ENCODE measurements at regions not wholly inside any gene's neighbourhood (a gene's known extent, or its start where the extent isn't known, plus 50 kb on each side); places are given as distances from the start of the nearest gene placed in this dataset.

- Histone ChIP-seq H3K4me2 (ENCODE audit: insufficient read depth, low read length, poor library complexity, severe bottlenecking) (no peak overlapping the region), H3K18ac (ENCODE audit: low read length) (no peak overlapping the region), H3K14ac (ENCODE audit: low read length) (no peak overlapping the region), H2AFZ (ENCODE audit: low read length) (no peak overlapping the region), H2BK12ac (ENCODE audit: low read length) (no peak overlapping the region), H3K36me3 (replicated peaks in 1 of 2; ENCODE audit: control insufficient read depth in 2 of 2, insufficient read depth in 2 of 2, low read length in 2 of 2) (no peaks in the 10 kb centered on the region), H3K4me3 (ENCODE audit: low read length in 2 of 2) (no peak overlapping the region), H3K23ac (ENCODE audit: low read depth, low read length, poor library complexity) (no peak overlapping the region), H2AK5ac (ENCODE audit: low read depth, low read length) (no peak overlapping the region), H2BK5ac (ENCODE audit: low read length) (no peak overlapping the region), H3K4me1 (ENCODE audit: control insufficient read depth in 2 of 2, insufficient read depth in 1 of 2, low read depth in 1 of 2, low read length in 2 of 2) (peaks cover 0 to 8% of the 10 kb centered on the region in 2 donors), H2BK120ac (ENCODE audit: low read depth, low read length) (no peak overlapping the region), H2BK15ac (ENCODE audit: low read length) (no peak overlapping the region), H3K9me3 (replicated peaks in 1 of 2; ENCODE audit: control insufficient read depth in 2 of 2, insufficient read depth in 1 of 2, low read depth in 1 of 2, low read length in 2 of 2) (no peaks in the 10 kb centered on the region), H3K27me3 (ENCODE audit: control insufficient read depth in 3 of 3, insufficient read depth in 3 of 3, low read depth in 1 of 3, low read length in 3 of 3) (peaks cover 0 to 8% (median 5%) of the 10 kb centered on the region in 3 experiments), H3K79me1 (ENCODE audit: low read depth, low read length) (no peaks in the 10 kb centered on the region), H3K27ac (replicated peaks; ENCODE audit: low read length) (no peak overlapping the region), H3K9ac (ENCODE audit: low read depth, low read length, poor library complexity) (no peak overlapping the region), H4K8ac (ENCODE audit: low read depth, low read length) (no peak overlapping the region), H3K4ac (ENCODE audit: low read length) (no peak overlapping the region), H4K91ac (ENCODE audit: low read depth, low read length, poor library complexity) (no peak overlapping the region)
- WGBS, 2 donors (ENCODE audit: extremely low coverage in 2 of 2, insufficient read length in 2 of 2, insufficient replicate concordance in 1 of 2): no CpG with 5 or more reads among the region's 8 CpGs
- DNase-seq (ENCODE audit: low spot score): no peak
Measured at GRCh38 chr6:40755749-40756452, 168.7 kb upstream of the LRFN2 start.

DNA sequence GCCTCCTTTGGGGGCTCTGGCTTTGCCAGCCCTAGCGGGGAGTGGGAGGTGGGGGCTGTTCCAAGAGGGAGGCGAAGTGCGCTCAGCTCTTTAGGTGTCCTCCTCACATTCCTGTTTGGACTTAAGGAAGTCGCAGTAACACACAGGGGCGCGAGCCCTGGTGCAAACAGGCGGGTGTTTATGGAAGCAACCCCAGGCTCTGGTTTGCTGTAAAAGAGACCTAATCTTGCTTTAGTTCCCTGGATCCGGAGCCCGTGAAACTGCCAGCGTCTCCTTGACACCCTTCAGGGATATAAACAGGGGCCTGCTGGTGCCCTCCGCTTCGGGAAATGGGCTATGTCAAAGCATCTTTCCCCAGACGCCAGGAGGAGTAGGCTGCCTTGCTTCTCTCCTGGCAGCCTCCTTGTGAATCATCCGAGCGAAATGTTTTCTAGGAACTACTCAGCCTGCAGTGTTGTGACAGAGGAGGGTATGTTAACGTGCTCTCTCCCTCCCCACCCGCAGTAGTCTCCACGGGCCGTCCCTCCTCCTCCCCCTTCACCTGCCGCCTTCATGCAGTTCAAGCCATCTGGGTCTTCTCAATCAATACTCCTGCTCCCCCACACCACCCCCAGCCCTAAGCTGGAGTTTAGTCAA lies 168.0 kb upstream of the LRFN2 start:
- H3K14ac ChIP-seq (ENCODE audit: low read length): no peak overlapping the region
- H2BK5ac ChIP-seq (ENCODE audit: low read length): no peak overlapping the region
- H3K9me3 ChIP-seq (replicated peaks in 1 of 2; ENCODE audit: control insufficient read depth in 2 of 2, insufficient read depth in 1 of 2, low read depth in 1 of 2, low read length in 2 of 2): no peaks in the 10 kb centered on the region
- no CpG with 5 or more reads among the region's 20 CpGs for WGBS, 2 donors (ENCODE audit: extremely low coverage in 2 of 2, insufficient read length in 2 of 2, insufficient replicate concordance in 1 of 2)
- peaks cover 0 to 8% of the 10 kb centered on the region in 2 donors for H3K4me1 ChIP-seq (ENCODE audit: control insufficient read depth in 2 of 2, insufficient read depth in 1 of 2, low read depth in 1 of 2, low read length in 2 of 2)
- DNase-seq (ENCODE audit: low spot score): no peak
- no peak overlapping the region for H2BK120ac ChIP-seq (ENCODE audit: low read depth, low read length)
- H3K18ac ChIP-seq (ENCODE audit: low read length): no peak overlapping the region
- no peak overlapping the region for H2BK15ac ChIP-seq (ENCODE audit: low read length)
- no peak overlapping the region for H4K8ac ChIP-seq (ENCODE audit: low read depth, low read length)
- H3K27ac ChIP-seq (replicated peaks; ENCODE audit: low read length): no peak overlapping the region
- H2BK12ac ChIP-seq (ENCODE audit: low read length): no peak overlapping the region
- no peak overlapping the region for H2AK5ac ChIP-seq (ENCODE audit: low read depth, low read length)
- no peaks in the 10 kb centered on the region for H3K36me3 ChIP-seq (replicated peaks in 1 of 2; ENCODE audit: control insufficient read depth in 2 of 2, insufficient read depth in 2 of 2, low read length in 2 of 2)
- H3K4ac ChIP-seq (ENCODE audit: low read length): no peak overlapping the region
- H4K91ac ChIP-seq (ENCODE audit: low read depth, low read length, poor library complexity): no peak overlapping the region
- H2AFZ ChIP-seq (ENCODE audit: low read length): no peak overlapping the region
- no peak overlapping the region for H3K4me2 ChIP-seq (ENCODE audit: insufficient read depth, low read length, poor library complexity, severe bottlenecking)
- H3K27me3 ChIP-seq (ENCODE audit: control insufficient read depth in 3 of 3, insufficient read depth in 3 of 3, low read depth in 1 of 3, low read length in 3 of 3): peaks cover 0 to 8% (median 5%) of the 10 kb centered on the region in 3 experiments
- H3K9ac ChIP-seq (ENCODE audit: low read depth, low read length, poor library complexity): no peak overlapping the region
- no peak overlapping the region for H3K4me3 ChIP-seq (ENCODE audit: low read length in 2 of 2)
- H3K79me1 ChIP-seq (ENCODE audit: low read depth, low read length): no peaks in the 10 kb centered on the region
- H3K23ac ChIP-seq (ENCODE audit: low read depth, low read length, poor library complexity): no peak overlapping the region

DNA sequence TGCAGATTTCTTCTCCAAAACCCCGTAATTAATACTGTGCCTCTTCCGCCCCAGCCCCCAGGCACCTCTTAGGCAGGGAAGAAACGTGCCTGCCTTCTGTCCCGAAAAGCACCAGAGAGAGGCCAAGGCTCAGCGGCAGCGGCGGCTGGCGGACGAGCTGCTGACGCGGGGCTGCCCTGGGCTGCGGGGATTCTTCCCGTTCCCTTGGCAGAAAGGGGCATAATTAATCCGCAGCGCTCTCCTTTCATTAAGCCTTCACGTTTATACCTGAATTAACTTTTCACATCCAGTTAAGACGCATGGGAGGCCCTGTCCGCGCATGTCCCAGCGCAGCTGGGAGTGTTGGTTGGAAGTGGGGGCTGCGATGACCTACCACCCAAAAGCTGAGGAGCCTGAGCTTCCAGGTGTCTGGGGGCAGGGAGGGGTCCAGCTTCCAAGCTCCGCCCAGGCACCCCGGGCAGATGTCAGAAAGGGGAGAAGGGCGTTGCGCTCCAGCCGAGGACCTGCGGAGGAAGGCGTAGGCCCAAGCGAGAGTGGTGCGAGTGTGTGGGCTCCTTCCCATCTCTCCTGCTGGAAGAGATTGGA lies 167.4 kb upstream of the LRFN2 start:
- no peaks in the 10 kb centered on the region for H3K36me3 ChIP-seq (replicated peaks in 1 of 2; ENCODE audit: control insufficient read depth in 2 of 2, insufficient read depth in 2 of 2, low read length in 2 of 2)
- no peak overlapping the region for H4K8ac ChIP-seq (ENCODE audit: low read depth, low read length)
- H3K9ac ChIP-seq (ENCODE audit: low read depth, low read length, poor library complexity): no peak overlapping the region
- H3K27ac ChIP-seq (replicated peaks; ENCODE audit: low read length): no peak overlapping the region
- DNase-seq (ENCODE audit: low spot score): no peak
- no peak overlapping the region for H3K23ac ChIP-seq (ENCODE audit: low read depth, low read length, poor library complexity)
- H3K4me2 ChIP-seq (ENCODE audit: insufficient read depth, low read length, poor library complexity, severe bottlenecking): peak overlapping the region; percentile 29
- no peak overlapping the region for H2BK5ac ChIP-seq (ENCODE audit: low read length)
- H3K4me3 ChIP-seq (ENCODE audit: low read length in 2 of 2): peak overlapping the region in 1 of 2 donors; percentile 10
- H2BK12ac ChIP-seq (ENCODE audit: low read length): no peak overlapping the region
- peak overlapping the region; percentile 32 for H3K18ac ChIP-seq (ENCODE audit: low read length)
- H2BK120ac ChIP-seq (ENCODE audit: low read depth, low read length): no peak overlapping the region
- peaks cover 0 to 8% (median 5%) of the 10 kb centered on the region in 3 experiments for H3K27me3 ChIP-seq (ENCODE audit: control insufficient read depth in 3 of 3, insufficient read depth in 3 of 3, low read depth in 1 of 3, low read length in 3 of 3)
- H2AK5ac ChIP-seq (ENCODE audit: low read depth, low read length): no peak overlapping the region
- WGBS, 2 donors (ENCODE audit: extremely low coverage in 2 of 2, insufficient read length in 2 of 2, insufficient replicate concordance in 1 of 2): no CpG with 5 or more reads among the region's 30 CpGs
- no peaks in the 10 kb centered on the region for H3K9me3 ChIP-seq (replicated peaks in 1 of 2; ENCODE audit: control insufficient read depth in 2 of 2, insufficient read depth in 1 of 2, low read depth in 1 of 2, low read length in 2 of 2)
- H3K4ac ChIP-seq (ENCODE audit: low read length): no peak overlapping the region
- no peak overlapping the region for H2AFZ ChIP-seq (ENCODE audit: low read length)
- peaks cover 0 to 8% of the 10 kb centered on the region in 2 donors for H3K4me1 ChIP-seq (ENCODE audit: control insufficient read depth in 2 of 2, insufficient read depth in 1 of 2, low read depth in 1 of 2, low read length in 2 of 2)
- H2BK15ac ChIP-seq (ENCODE audit: low read length): no peak overlapping the region
- H3K14ac ChIP-seq (ENCODE audit: low read length): no peak overlapping the region
- no peak overlapping the region for H4K91ac ChIP-seq (ENCODE audit: low read depth, low read length, poor library complexity)
- H3K79me1 ChIP-seq (ENCODE audit: low read depth, low read length): no peaks in the 10 kb centered on the region
